Left ventricle myocardium inferior (tissue), 1 donor: ENCODE measurements at regions not wholly inside any gene's neighbourhood (a gene's known extent, or its start where the extent isn't known, plus 50 kb on each side); places are given as distances from the start of the nearest gene placed in this dataset.

Experiments
- DNase-seq: peaks from one replicate; pipeline ENCODE4 v3.0.0-alpha.2; 2020
- H3K27ac ChIP-seq: fragments of 200-600 bp; replicated peaks from 2 replicates; pipeline ENCODE4 v1.8.0; 2021
- H3K27me3 ChIP-seq: fragments of 200-600 bp; 2 replicates; pipeline ENCODE4 v1.8.0; 2021; ENCODE audit warnings: low read depth
- H3K36me3 ChIP-seq: fragments of 200-600 bp; 2 replicates; pipeline ENCODE4 v1.8.0; 2021
- H3K4me1 ChIP-seq: fragments of 200-600 bp; 2 replicates; pipeline ENCODE4 v1.8.0; 2021
- H3K4me3 ChIP-seq: fragments of 200-600 bp; 2 replicates; pipeline ENCODE4 v1.8.0; 2021; ENCODE audit warnings: mild to moderate bottlenecking, moderate library complexity
- H3K9me3 ChIP-seq: fragments of 200-600 bp; replicated peaks from 2 replicates; pipeline ENCODE4 v1.8.0; 2021
- intact Hi-C: fragments of 100-400 bp; cut with micrococcal nuclease; formaldehyde crosslinking; loops from one replicate; pipeline ENCODE4 v1.11.0; 2022
- TF ChIP-seq, protein P1 (sequence below): fragments of 200-600 bp; IDR thresholded peaks from 2 replicates; pipeline ENCODE4 v1.8.0; 2021; ENCODE audit warnings: antibody characterized with exemption, mild to moderate bottlenecking, borderline replicate concordance
- donor health status: DM: no; HTN: yes; CAD: no; lungs with severe emphysema.

DNA sequence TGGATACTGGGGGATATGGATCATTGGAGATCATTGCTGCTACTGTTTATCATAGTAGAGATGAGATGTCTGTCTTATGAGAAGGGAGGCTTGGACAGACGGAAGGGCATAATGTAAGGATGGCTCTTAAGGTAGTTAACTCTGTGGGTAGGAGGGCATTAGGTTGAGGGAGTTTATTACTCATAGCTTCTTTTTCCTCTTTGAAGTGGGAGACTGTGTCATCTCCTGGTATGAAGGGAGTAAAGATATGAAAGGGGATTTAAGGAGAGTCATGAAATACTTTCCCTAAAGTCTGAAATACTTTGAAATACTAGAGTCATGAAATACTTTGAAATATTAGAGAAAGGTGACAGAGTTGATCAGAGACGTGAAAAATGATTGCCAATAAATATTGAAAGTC is 255.5 kb upstream of the PITX2 start:
- intact Hi-C loops: no loop called here
- Histone ChIP-seq H3K27me3 (no peaks in the 10 kb centered on the region), H3K27ac (no peak overlapping the region), H3K4me1 (no peaks in the 10 kb centered on the region), H3K4me3 (no peak overlapping the region), H3K9me3 (no peaks in the 10 kb centered on the region), H3K36me3 (no peaks in the 10 kb centered on the region)
- TF ChIP-seq, protein P1, sequence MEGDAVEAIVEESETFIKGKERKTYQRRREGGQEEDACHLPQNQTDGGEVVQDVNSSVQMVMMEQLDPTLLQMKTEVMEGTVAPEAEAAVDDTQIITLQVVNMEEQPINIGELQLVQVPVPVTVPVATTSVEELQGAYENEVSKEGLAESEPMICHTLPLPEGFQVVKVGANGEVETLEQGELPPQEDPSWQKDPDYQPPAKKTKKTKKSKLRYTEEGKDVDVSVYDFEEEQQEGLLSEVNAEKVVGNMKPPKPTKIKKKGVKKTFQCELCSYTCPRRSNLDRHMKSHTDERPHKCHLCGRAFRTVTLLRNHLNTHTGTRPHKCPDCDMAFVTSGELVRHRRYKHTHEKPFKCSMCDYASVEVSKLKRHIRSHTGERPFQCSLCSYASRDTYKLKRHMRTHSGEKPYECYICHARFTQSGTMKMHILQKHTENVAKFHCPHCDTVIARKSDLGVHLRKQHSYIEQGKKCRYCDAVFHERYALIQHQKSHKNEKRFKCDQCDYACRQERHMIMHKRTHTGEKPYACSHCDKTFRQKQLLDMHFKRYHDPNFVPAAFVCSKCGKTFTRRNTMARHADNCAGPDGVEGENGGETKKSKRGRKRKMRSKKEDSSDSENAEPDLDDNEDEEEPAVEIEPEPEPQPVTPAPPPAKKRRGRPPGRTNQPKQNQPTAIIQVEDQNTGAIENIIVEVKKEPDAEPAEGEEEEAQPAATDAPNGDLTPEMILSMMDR: no peak
- no peak for DNase-seq

DNA sequence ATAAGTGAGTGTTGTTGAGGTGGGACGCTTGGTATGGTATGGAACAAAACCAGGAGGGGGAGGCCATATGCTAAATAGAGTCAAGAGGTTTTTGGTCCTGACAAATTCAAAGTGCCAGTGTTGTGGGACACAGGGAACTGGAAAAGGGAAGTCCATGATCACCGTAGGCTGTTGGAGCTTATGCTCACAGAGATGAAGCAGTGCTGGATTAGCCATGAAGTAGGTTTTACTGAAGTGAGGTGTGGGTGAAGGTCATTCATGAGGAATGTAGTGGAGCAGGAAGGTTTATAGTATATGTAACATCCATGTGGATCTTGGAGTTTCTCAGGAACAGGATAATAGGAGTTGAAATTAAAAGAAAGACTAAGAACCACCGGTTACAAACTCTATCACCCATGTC is 256.1 kb upstream of the PITX2 start:
- intact Hi-C loops: no loop called here
- Histone ChIP-seq H3K4me3 (no peak overlapping the region), H3K36me3 (no peaks in the 10 kb centered on the region), H3K9me3 (no peaks in the 10 kb centered on the region), H3K4me1 (no peaks in the 10 kb centered on the region), H3K27ac (no peak overlapping the region), H3K27me3 (no peaks in the 10 kb centered on the region)
- DNase-seq: no peak
- TF ChIP-seq, protein P1: no peak

DNA sequence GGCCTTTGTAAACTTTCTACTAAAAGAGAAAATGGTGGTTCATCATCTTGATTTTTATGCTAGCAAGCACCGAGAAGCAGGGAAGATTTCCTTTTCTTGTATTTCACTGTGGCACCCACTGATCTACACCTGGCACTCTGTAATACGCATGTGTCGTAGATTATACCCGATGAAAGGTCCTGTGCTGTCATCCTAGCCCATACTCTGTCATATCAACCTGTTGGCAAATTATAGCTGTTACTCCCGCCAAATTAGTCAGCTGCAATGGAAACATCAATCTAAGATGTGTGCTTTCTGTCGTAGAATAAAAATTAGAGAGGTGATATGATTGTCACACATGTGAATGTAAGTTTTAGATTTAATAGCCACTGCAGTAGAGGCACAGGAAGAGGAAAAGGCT is 263.4 kb upstream of the PITX2 start:
- no peaks in the 10 kb centered on the region for H3K36me3 ChIP-seq
- peaks cover 2% of the 10 kb centered on the region for H3K9me3 ChIP-seq
- intact Hi-C loops: no loop called here
- TF ChIP-seq, protein P1: no peak
- no peaks in the 10 kb centered on the region for H3K27me3 ChIP-seq
- no peak overlapping the region for H3K4me3 ChIP-seq
- no peaks in the 10 kb centered on the region for H3K4me1 ChIP-seq
- DNase-seq: no peak
- H3K27ac ChIP-seq: no peak overlapping the region

DNA sequence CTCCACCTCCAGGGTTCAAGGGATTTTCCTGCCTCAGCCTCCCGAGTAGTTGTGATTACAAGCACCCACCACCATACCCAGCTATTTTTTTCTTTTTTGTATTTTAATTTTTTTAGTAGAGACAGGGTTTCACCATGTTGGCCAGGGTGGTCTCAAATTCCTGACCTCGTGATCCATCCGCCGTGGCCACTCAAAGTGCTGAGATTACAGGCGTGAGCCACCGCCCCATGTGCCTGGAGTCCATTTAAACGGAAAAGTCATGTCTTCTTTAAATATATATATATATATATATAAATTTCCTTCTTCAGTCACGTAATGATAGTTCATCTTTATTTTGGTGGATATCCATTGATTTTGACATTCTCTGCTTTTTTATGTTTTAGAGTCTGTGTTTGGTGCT is 264.0 kb upstream of the PITX2 start:
- no peaks in the 10 kb centered on the region for H3K4me1 ChIP-seq
- H3K27ac ChIP-seq: no peak overlapping the region

DNA sequence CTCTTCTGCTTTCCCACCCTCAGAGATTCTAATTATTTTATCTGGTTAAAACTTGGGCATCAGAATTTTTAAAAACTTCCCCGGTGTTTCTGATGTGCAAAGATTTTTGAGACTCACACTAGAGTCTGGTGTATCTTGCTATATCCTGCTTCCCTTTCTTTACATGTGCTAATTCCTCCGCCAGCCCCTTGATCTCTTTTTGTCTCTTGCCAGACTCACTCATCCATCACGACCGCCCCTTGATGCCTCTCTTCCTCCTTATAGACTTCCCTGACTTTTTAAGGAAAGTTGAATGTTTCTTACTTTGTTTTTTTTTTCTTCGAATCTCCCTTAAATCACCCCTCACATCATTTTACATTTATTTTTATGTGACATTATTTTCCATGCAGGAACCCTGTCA is 274.9 kb upstream of the PITX2 start:
- no peaks in the 10 kb centered on the region for H3K27me3 ChIP-seq
- TF ChIP-seq, protein P1: no peak
- H3K4me3 ChIP-seq: no peak overlapping the region
- no peak for DNase-seq
- no peak overlapping the region for H3K27ac ChIP-seq
- no peaks in the 10 kb centered on the region for H3K9me3 ChIP-seq
- intact Hi-C loops: no loop called here
- no peaks in the 10 kb centered on the region for H3K36me3 ChIP-seq
- H3K4me1 ChIP-seq: no peaks in the 10 kb centered on the region

More for the DNA sequence above, 264.0 kb upstream of the PITX2 start:
- intact Hi-C loops: no loop called here
- H3K36me3 ChIP-seq: no peaks in the 10 kb centered on the region
- no peak overlapping the region for H3K4me3 ChIP-seq
- TF ChIP-seq, protein P1: no peak
- H3K9me3 ChIP-seq: peaks cover 8% of the 10 kb centered on the region
- no peaks in the 10 kb centered on the region for H3K27me3 ChIP-seq
- DNase-seq: no peak

DNA sequence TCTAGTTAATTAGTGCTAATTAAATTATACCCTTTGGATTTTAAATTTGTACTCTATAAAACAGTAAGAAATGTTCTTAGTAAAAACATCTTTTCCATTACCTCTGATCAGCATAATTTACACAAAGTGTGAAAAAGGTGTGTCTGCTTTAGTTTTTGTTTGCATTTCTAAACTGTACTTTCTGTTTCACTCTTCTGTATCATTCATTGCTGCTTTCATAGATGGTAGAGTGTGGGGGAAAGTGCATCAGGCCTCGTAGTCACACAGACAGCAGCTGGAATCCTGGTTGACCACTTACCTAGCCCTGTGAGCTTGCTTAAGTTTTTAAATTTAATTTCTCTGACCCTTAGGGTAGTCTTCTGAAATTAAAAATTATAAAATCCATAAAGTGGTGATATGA is 275.4 kb upstream of the PITX2 start:
- no peaks in the 10 kb centered on the region for H3K36me3 ChIP-seq
- no peaks in the 10 kb centered on the region for H3K4me1 ChIP-seq
- no peak for DNase-seq
- TF ChIP-seq, protein P1: no peak
- H3K27ac ChIP-seq: no peak overlapping the region
- H3K4me3 ChIP-seq: no peak overlapping the region
- H3K27me3 ChIP-seq: no peaks in the 10 kb centered on the region
- H3K9me3 ChIP-seq: no peaks in the 10 kb centered on the region
- intact Hi-C loops: no loop called here
